Endodermal cell (in vitro differentiated cells): ENCODE measurements at regions not wholly inside any gene's neighbourhood (a gene's known extent, or its start where the extent isn't known, plus 50 kb on each side); places are given as distances from the start of the nearest gene placed in this dataset.

ENCODE experiments used
- DNase-seq: peaks from one replicate; pipeline ENCODE4 v3.0.0-alpha.2; 2017
- H3K27ac ChIP-seq: 2 replicates; pipeline ENCODE4 v1.5.1; 2013; ENCODE audit warnings: mild to moderate bottlenecking, low read depth, low read length, moderate library complexity
- H3K27me3 ChIP-seq: 2 replicates; pipeline ENCODE4 v1.6.1; 2013; ENCODE audit warnings: mild to moderate bottlenecking, low read length, moderate library complexity; ENCODE audit not compliant: insufficient read depth, control insufficient read depth, poor library complexity, severe bottlenecking
- H3K36me3 ChIP-seq: 2 replicates; pipeline ENCODE4 v1.7.0; 2013; ENCODE audit warnings: mild to moderate bottlenecking, low read length, moderate library complexity; ENCODE audit not compliant: control insufficient read depth, insufficient read depth
- H3K4me1 ChIP-seq: one replicate; pipeline ENCODE4 v1.7.0; 2013; ENCODE audit warnings: low read length; ENCODE audit not compliant: control insufficient read depth, insufficient read depth
- H3K4me3 ChIP-seq: 2 replicates; pipeline ENCODE4 v1.5.1; 2013; ENCODE audit warnings: mild to moderate bottlenecking, low read length, moderate library complexity
- H3K9ac ChIP-seq: 2 replicates; pipeline ENCODE4 v1.6.1; 2013; ENCODE audit warnings: mild to moderate bottlenecking, low read length, moderate library complexity; ENCODE audit not compliant: poor library complexity, severe bottlenecking; ENCODE audit errors: extremely low read depth
- H3K9me3 ChIP-seq: 2 replicates; pipeline ENCODE4 v1.6.1; 2013; ENCODE audit warnings: mild to moderate bottlenecking, low read length, moderate library complexity; ENCODE audit not compliant: control insufficient read depth
- H3K27ac Mint-ChIP-seq: 2 replicates; pipeline ENCODE4 v1.8.0; 2020; ENCODE audit warnings: mixed read lengths
- H3K27me3 Mint-ChIP-seq: 2 replicates; pipeline ENCODE4 v1.8.0; 2021; ENCODE audit warnings: mild to moderate bottlenecking, mixed read lengths; ENCODE audit not compliant: insufficient read depth
- H3K36me3 Mint-ChIP-seq: 2 replicates; pipeline ENCODE4 v1.8.0; 2020; ENCODE audit warnings: low read depth, mixed read lengths
- H3K4me1 Mint-ChIP-seq: 2 replicates; pipeline ENCODE4 v1.8.0; 2020; ENCODE audit warnings: mixed read lengths
- H3K4me3 Mint-ChIP-seq: 2 replicates; pipeline ENCODE4 v1.8.0; 2020; ENCODE audit warnings: mild to moderate bottlenecking, moderate library complexity, mixed read lengths
- H3K9me3 Mint-ChIP-seq: 2 replicates; pipeline ENCODE4 v1.8.0; 2020; ENCODE audit warnings: mild to moderate bottlenecking, mixed read lengths
- WGBS, 2 experiments: methylation state at CpG; one replicate each; pipeline versions ENCODE4 v1.1.5 to v1.1.7; 2013; ENCODE audit warnings: missing lambda C conversion rate in 2 of 2, mixed read lengths in 1 of 2; ENCODE audit not compliant: insufficient coverage in 1 of 2, insufficient read length in 1 of 2; 5-methylcytosine and 5-hydroxymethylcytosine counted together
- TF ChIP-seq, protein P1 (sequence below): fragments of 200-600 bp; sonication (generic); conservative IDR thresholded peaks from 2 replicates; pipeline ENCODE4 v1.5.0; 2021; ENCODE audit warnings: antibody characterized with exemption, mild to moderate bottlenecking

DNA sequence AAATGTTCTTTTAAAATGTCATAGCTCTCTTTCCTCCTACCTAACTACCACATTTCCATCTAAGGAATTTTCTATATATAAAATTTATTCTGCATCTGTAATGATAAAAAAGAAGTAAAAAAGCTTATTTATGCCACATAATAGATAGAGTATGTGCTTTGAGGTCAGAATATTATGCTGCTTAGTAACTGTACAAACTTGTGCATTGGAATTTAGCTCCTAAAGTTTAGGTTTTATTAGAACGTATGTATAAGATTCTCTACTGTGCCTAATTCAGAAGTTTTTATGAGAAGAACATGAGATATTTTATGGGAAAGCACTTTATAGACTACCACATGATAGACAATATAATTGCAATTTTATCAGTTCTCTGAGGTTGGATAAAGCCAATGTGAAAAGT lies 384.6 kb downstream of the SLC16A7 start:
- no peaks in the 10 kb centered on the region for H3K27me3 ChIP-seq
- H3K27me3 Mint-ChIP-seq, result no peaks in the 10 kb centered on the region
- no peaks in the 10 kb centered on the region for H3K9me3 Mint-ChIP-seq
- no peaks in the 10 kb centered on the region for H3K9me3 ChIP-seq
- DNase-seq, result no peak
- 100% methylated on average over 1 of the region's 1 CpG; no CpG with 5 or more reads in 1 of the 2 experiments for WGBS, 2 experiments
- TF ChIP-seq, protein P1, sequence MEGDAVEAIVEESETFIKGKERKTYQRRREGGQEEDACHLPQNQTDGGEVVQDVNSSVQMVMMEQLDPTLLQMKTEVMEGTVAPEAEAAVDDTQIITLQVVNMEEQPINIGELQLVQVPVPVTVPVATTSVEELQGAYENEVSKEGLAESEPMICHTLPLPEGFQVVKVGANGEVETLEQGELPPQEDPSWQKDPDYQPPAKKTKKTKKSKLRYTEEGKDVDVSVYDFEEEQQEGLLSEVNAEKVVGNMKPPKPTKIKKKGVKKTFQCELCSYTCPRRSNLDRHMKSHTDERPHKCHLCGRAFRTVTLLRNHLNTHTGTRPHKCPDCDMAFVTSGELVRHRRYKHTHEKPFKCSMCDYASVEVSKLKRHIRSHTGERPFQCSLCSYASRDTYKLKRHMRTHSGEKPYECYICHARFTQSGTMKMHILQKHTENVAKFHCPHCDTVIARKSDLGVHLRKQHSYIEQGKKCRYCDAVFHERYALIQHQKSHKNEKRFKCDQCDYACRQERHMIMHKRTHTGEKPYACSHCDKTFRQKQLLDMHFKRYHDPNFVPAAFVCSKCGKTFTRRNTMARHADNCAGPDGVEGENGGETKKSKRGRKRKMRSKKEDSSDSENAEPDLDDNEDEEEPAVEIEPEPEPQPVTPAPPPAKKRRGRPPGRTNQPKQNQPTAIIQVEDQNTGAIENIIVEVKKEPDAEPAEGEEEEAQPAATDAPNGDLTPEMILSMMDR, result no peak
- no peak overlapping the region for H3K4me3 ChIP-seq
- no peak overlapping the region for H3K27ac Mint-ChIP-seq
- H3K9ac ChIP-seq, result no peak overlapping the region
- H3K4me1 ChIP-seq, result no peaks in the 10 kb centered on the region
- H3K27ac ChIP-seq, result no peak overlapping the region
- H3K4me1 Mint-ChIP-seq, result no peaks in the 10 kb centered on the region
- H3K36me3 Mint-ChIP-seq, result no peaks in the 10 kb centered on the region
- no peak overlapping the region for H3K4me3 Mint-ChIP-seq
- H3K36me3 ChIP-seq, result no peaks in the 10 kb centered on the region

DNA sequence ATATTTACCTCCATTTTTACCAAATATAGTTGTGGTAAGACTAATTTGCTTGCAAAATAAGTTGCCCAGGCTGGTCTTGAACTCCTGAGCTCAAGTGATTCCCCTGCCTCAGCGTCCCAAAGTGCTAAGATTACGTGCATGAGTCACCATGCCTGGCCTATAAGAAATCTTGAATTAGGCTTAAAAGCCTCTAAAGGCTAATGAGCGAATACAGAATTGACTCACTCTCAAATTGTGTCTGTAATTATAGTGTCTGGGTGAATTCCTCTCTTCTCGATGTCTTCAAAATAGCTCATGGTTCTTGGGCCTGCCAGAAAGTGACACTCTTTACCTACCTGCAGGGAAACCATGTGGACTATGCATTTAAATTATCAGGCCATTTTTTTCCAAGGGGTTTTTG lies 403.5 kb downstream of the SLC16A7 start:
- no peaks in the 10 kb centered on the region for H3K27me3 Mint-ChIP-seq
- Histone ChIP-seq H3K4me1 (no peaks in the 10 kb centered on the region), H3K9me3 (no peaks in the 10 kb centered on the region), H3K27me3 (no peaks in the 10 kb centered on the region), H3K4me3 (no peak overlapping the region), H3K9ac (no peak overlapping the region), H3K27ac (no peak overlapping the region), H3K36me3 (no peaks in the 10 kb centered on the region)
- peaks cover 8% of the 10 kb centered on the region for H3K4me1 Mint-ChIP-seq
- TF ChIP-seq, protein P1, result no peak
- no peaks in the 10 kb centered on the region for H3K36me3 Mint-ChIP-seq
- DNase-seq, result no peak
- H3K9me3 Mint-ChIP-seq, result peaks cover 10% of the 10 kb centered on the region
- H3K4me3 Mint-ChIP-seq, result no peak overlapping the region
- WGBS, 2 experiments, result 84 to 88% methylated on average over 4 of the region's 4 CpGs
- no peak overlapping the region for H3K27ac Mint-ChIP-seq

DNA sequence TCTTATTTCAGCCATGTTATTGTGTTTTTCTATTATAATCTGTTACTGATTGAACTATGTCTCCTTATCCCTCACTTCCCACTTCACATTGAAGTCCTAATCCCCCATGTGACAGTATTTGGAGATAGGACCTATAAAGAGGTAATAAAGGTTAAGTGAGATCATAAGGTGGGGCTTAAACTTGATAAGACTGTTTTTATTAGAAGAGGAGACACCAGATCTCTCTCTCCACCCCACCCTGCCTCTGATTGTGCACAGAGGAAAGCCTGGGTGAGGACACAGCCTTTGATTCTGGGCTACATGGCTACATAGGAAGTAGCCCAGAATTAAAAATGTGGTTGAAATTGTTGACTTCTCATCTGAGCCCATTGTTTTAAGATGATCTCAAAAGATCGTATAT lies 414.7 kb downstream of the SLC16A7 start:
- Histone ChIP-seq H3K27ac (no peak overlapping the region), H3K4me3 (no peak overlapping the region), H3K4me1 (no peaks in the 10 kb centered on the region), H3K27me3 (no peaks in the 10 kb centered on the region), H3K36me3 (no peaks in the 10 kb centered on the region), H3K9ac (no peak overlapping the region), H3K9me3 (no peaks in the 10 kb centered on the region)
- H3K27ac Mint-ChIP-seq, result no peak overlapping the region
- no peaks in the 10 kb centered on the region for H3K36me3 Mint-ChIP-seq
- WGBS, 2 experiments, result 88 to 97% methylated on average over 1 of the region's 1 CpG
- H3K9me3 Mint-ChIP-seq, result peaks cover 2% of the 10 kb centered on the region
- no peaks in the 10 kb centered on the region for H3K27me3 Mint-ChIP-seq
- peaks cover 3% of the 10 kb centered on the region for H3K4me1 Mint-ChIP-seq
- no peak for DNase-seq
- H3K4me3 Mint-ChIP-seq, result no peak overlapping the region
- TF ChIP-seq, protein P1, result no peak
